Gastroesophageal sphincter (tissue), 4 donors: ENCODE measurements at regions not wholly inside any gene's neighbourhood (a gene's known extent, or its start where the extent isn't known, plus 50 kb on each side); places are given as distances from the start of the nearest gene placed in this dataset.
"Not testable (repeated sequence)": the region's sequence is repeated elsewhere in the genome, so short reads cannot be mapped to it uniquely, and the experiment has no call there.

Source experiments
- ATAC-seq: fragments of 150-250 bp; one replicate; pipeline ENCODE4 v1.9.1; 2016; ENCODE audit warnings: mild to moderate bottlenecking, moderate library complexity
- H3K27ac ChIP-seq, 4 donors: fragments of 200-600 bp; sonication (generic) in 3 of 4; 1 replicate in 3 of 4; 2 replicates in 1 of 4; pipeline ENCODE4 v1.5.1; 2016 to 2019
- H3K27me3 ChIP-seq: fragments of 200-600 bp; sonication (generic); one replicate; pipeline ENCODE4 v1.5.1; 2019
- H3K36me3 ChIP-seq, 2 donors: fragments of 200-600 bp; sonication (generic); one replicate each; pipeline ENCODE4 v1.5.1; 2019; ENCODE audit warnings: control low read depth in 1 of 2
- H3K4me1 ChIP-seq, 3 donors: fragments of 200-600 bp; sonication (generic); 1 replicate in 2 of 3; 2 replicates in 1 of 3; pipeline ENCODE4 v1.5.1; 2016 to 2019; ENCODE audit warnings: control low read depth in 2 of 3
- H3K4me3 ChIP-seq, 2 donors: fragments of 200-600 bp; sonication (generic); one replicate each; pipeline ENCODE4 v1.5.1; 2019; ENCODE audit warnings: mild to moderate bottlenecking in 1 of 2, moderate library complexity in 1 of 2
- H3K9me3 ChIP-seq, 3 donors: fragments of 200-600 bp; sonication (generic); one replicate each; pipeline ENCODE4 v1.5.1; 2017 to 2019; ENCODE audit warnings: control low read depth in 2 of 3
- CTCF ChIP-seq, 4 experiments: fragments of 200-600 bp in 2 of 4; fragments of 450-650 bp in 2 of 4; sonication (generic) in 1 of 4; IDR thresholded peaks; one replicate each; pipeline ENCODE4 v1.5.1; 2017 to 2019; ENCODE audit warnings: antibody characterized with exemption in 4 of 4, mild to moderate bottlenecking in 2 of 4, moderate library complexity in 2 of 4
- EP300 ChIP-seq: sonication (generic); formaldehyde crosslinking; IDR thresholded peaks from one replicate; pipeline ENCODE4 v1.6.1; 2017; ENCODE audit warnings: antibody characterized with exemption, mild to moderate bottlenecking
- POLR2A ChIP-seq, 2 donors: fragments of 450-650 bp; IDR thresholded peaks; one replicate each; pipeline ENCODE4 v1.6.1; 2017; ENCODE audit warnings: antibody characterized with exemption in 2 of 2, mild to moderate bottlenecking in 2 of 2, moderate library complexity in 1 of 2
- POLR2AphosphoS5 ChIP-seq: sonication (generic); formaldehyde crosslinking; IDR thresholded peaks from one replicate; pipeline ENCODE4 v1.6.1; 2017; ENCODE audit warnings: antibody characterized with exemption
- WGBS, 2 donors: methylation state at CpG; one replicate each; pipeline ENCODE4 v1.1.5; 2018; ENCODE audit warnings: low coverage in 1 of 2; 5-methylcytosine and 5-hydroxymethylcytosine counted together

- H3K4me1 ChIP-seq = peaks cover 0 to 65% (median 12%) of the 10 kb centered on the region in 3 donors
- H3K4me3 ChIP-seq = no peak overlapping the region
- no peaks in the 10 kb centered on the region for H3K9me3 ChIP-seq
- no peak overlapping the region for H3K27ac ChIP-seq
- no peak for TF ChIP-seq POLR2A (IDR thresholded peaks at IDR 0.05)
- TF ChIP-seq CTCF (IDR thresholded peaks at IDR 0.05) = no peak
- TF ChIP-seq POLR2AphosphoS5 = no peak
- TF ChIP-seq EP300 = no peak
- WGBS, 2 donors = 100% methylated on average over 4 of the region's 5 CpGs; no CpG with 5 or more reads in 1 of the 2 donors
- ATAC-seq = no peak
- H3K27me3 ChIP-seq = no peaks in the 10 kb centered on the region
- H3K36me3 ChIP-seq = no peaks in the 10 kb centered on the region
These were observed 75.1 kb downstream of the HAUS1 start for GRCh38 chr18:46179306-46179705.

GRCh38 chr18:46182633-46183358 lies 78.6 kb downstream of the HAUS1 start:
- H3K27ac ChIP-seq = no peak overlapping the region
- no peak for ATAC-seq
- WGBS, 2 donors = 26 to 53% methylated on average over 2 to 3 of the region's 3 CpGs
- H3K9me3 ChIP-seq = no peaks in the 10 kb centered on the region
- H3K4me3 ChIP-seq = no peak overlapping the region
- TF ChIP-seq POLR2A (IDR thresholded peaks at IDR 0.05) (no peak), POLR2AphosphoS5 (no peak), CTCF (IDR thresholded peaks at IDR 0.05) (no peak), EP300 (no peak)
- peaks cover 0 to 4% of the 10 kb centered on the region in 2 donors for H3K36me3 ChIP-seq
- H3K27me3 ChIP-seq = no peaks in the 10 kb centered on the region
- peaks cover 0 to 44% (median 5%) of the 10 kb centered on the region in 3 donors for H3K4me1 ChIP-seq

DNA sequence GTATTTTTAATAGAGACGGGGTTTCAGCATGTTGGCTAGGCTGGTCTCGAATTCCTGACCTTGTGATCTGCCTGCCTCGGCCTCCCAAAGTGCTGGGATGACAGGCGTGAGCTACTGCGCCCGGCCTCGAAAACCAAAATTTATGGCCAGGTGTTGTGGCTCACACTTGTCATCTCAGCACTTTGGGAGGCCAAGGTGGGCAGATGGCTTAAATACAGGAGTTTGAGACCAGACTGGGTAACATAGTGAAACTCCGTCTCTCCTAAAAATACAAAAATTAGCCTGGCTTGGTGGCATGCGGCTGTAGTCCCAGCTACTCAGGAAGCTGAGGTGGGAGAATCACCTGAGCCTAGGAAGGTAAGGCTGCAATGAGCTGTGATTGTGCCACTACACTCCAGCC lies 80.1 kb downstream of the HAUS1 start:
- H3K27me3 ChIP-seq, H3K9me3 ChIP-seq, ATAC-seq, H3K27ac ChIP-seq, H3K36me3 ChIP-seq, H3K4me3 ChIP-seq: not testable (repeated sequence)
- peaks cover 0 to 43% (median 5%) of the 10 kb centered on the region in 3 donors for H3K4me1 ChIP-seq
- no CpG with 5 or more reads among the region's 9 CpGs for WGBS, 2 donors

DNA sequence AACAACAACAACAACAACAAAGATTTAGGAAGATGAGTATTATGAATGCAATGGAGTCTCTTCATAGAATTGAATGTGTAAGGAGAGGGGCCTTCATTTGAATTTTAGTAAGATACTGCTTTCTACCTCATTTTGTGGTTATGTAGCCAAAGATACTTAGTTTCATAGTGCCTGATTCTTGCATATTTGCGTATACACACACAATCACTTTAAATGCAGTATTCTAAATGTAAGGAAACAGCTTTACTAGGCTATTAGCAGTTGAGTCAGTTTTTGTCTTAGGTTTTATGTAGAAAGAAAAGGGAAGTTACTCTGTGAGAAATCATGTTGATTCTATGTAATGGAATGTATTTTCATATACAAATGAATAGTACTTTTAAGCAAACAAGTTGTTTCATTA lies 80.5 kb downstream of the HAUS1 start:
- H3K36me3 ChIP-seq = peaks cover 0 to 4% of the 10 kb centered on the region in 2 donors
- H3K9me3 ChIP-seq = no peaks in the 10 kb centered on the region
- no peak overlapping the region for H3K27ac ChIP-seq
- 69 to 70% methylated on average over 1 of the region's 1 CpG for WGBS, 2 donors
- peaks cover 0 to 43% (median 5%) of the 10 kb centered on the region in 3 donors for H3K4me1 ChIP-seq
- no peaks in the 10 kb centered on the region for H3K27me3 ChIP-seq
- ATAC-seq = no peak
- H3K4me3 ChIP-seq = no peak overlapping the region
- no peak for TF ChIP-seq EP300
- no peak for TF ChIP-seq POLR2A (IDR thresholded peaks at IDR 0.05)
- no peak for TF ChIP-seq CTCF (IDR thresholded peaks at IDR 0.05)
- TF ChIP-seq POLR2AphosphoS5 = no peak

- WGBS, 2 donors = 94 to 100% methylated on average over 2 of the region's 2 CpGs
- H3K9me3 ChIP-seq = no peaks in the 10 kb centered on the region
- H3K4me1 ChIP-seq = peaks cover 0 to 8% (median 0%) of the 10 kb centered on the region in 3 donors
- no peaks in the 10 kb centered on the region for H3K27me3 ChIP-seq
- no peak overlapping the region for H3K27ac ChIP-seq
- H3K4me3 ChIP-seq = no peak overlapping the region
- peaks cover 0 to 4% of the 10 kb centered on the region in 2 donors for H3K36me3 ChIP-seq
- TF ChIP-seq CTCF (IDR thresholded peaks at IDR 0.05) (no peak), POLR2A (IDR thresholded peaks at IDR 0.05) (no peak), EP300 (no peak), POLR2AphosphoS5 (no peak)
- ATAC-seq = no peak
These were observed 86.5 kb downstream of the HAUS1 start for GRCh38 chr18:46190667-46191066.
